Activated naive CD8-positive, alpha-beta T cell treated with anti-CD3 and anti-CD28 coated beads, Interleukin-2, amount 10 ng/mL, durations not matched to agents 7 days and 5 days (primary cell): ENCODE measurements at regions not wholly inside any gene's neighbourhood (a gene's known extent, or its start where the extent isn't known, plus 50 kb on each side); places are given as distances from the start of the nearest gene placed in this dataset.
A peak's percentile ranks its signal among the peaks of the same experiment; 100 is the strongest.
"Not testable (repeated sequence)": the region's sequence is repeated elsewhere in the genome, so short reads cannot be mapped to it uniquely, and the experiment has no call there.

Source experiments
- ATAC-seq: fragments of 150-1000 bp; cut with Tn5 transposase; one replicate; pipeline ENCODE4 v1.10.0; 2021; ENCODE audit warnings: low read depth, moderate library complexity
- POLR2A ChIA-PET: fragments of 350-600 bp; sonication (Branson Sonifier 250); formaldehyde crosslinking; loops from one replicate; lab custom pipeline; 2021; ENCODE audit warnings: antibody characterized with exemption; lab: Charles Lee
- DNase-seq: peaks from one replicate; pipeline ENCODE4 v3.0.0; 2021
- H3K27ac Mint-ChIP-seq: one replicate; pipeline ENCODE4 v1.8.0; 2022; ENCODE audit warnings: mild to moderate bottlenecking, mixed read lengths
- H3K27me3 Mint-ChIP-seq: one replicate; pipeline ENCODE4 v1.8.0; 2022; ENCODE audit warnings: mild to moderate bottlenecking, moderate library complexity, mixed read lengths
- H3K36me3 Mint-ChIP-seq: one replicate; pipeline ENCODE4 v1.8.0; 2021; ENCODE audit warnings: mild to moderate bottlenecking, mixed read lengths
- H3K4me1 Mint-ChIP-seq: one replicate; pipeline ENCODE4 v1.8.0; 2021; ENCODE audit warnings: mixed read lengths
- H3K4me3 Mint-ChIP-seq: one replicate; pipeline ENCODE4 v1.8.0; 2022; ENCODE audit warnings: mild to moderate bottlenecking, moderate library complexity, mixed read lengths
- H3K9me3 Mint-ChIP-seq: one replicate; pipeline ENCODE4 v1.8.0; 2021; ENCODE audit warnings: mixed read lengths

DNA sequence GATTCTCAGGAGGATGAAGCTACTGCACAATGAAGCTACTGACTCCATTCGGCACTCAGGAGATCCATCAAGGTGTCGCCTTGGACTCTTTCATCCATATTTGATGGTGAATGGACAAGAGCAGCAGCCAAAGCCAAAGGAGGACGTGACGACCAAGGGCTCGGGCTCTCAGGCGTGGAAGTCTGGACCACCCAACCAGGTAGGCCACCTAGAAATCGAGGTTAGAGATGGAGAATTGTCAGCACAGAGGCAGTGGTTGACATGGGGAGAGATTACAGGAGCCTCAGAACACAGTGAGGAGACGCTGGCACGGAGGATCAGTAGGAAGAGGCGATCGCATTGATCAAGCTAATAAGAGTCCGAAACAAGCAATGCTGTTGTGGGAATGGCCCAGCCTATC lies 240.5 kb upstream of the ID2 start:
- DNase-seq (no peak), ATAC-seq (no peak)
- Mint-ChIP-seq H3K27me3 (peaks cover 15% of the 10 kb centered on the region), H3K27ac (no peak overlapping the region), H3K36me3 (peaks cover 14% of the 10 kb centered on the region), H3K4me3 (no peak overlapping the region), H3K4me1 (peaks cover 32% of the 10 kb centered on the region), H3K9me3 (no peaks in the 10 kb centered on the region)
- POLR2A ChIA-PET, result interaction anchor here (0.7 kb wide), 1 partner anchor 94 kb away, joined by 3 read pairs; no protein-coding TSS in a partner anchor

DNA sequence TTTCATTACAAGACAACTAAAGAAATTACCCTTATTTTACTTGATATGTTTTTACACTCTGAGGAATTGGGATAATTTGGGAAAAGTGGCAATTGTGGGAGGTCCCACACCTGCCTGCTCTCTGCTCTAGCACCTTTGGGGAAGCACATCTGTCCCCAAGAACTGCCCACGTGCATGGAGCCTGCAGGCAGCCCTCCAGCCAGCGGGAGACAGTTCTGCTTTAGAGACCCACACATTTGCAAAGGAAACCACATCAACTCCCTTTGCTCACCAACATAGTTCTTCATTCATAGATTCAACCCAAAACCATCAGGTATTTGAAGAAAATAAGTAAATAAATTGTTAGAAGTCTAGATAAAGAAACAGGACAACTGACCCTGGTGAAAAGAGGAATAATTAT lies 239.9 kb upstream of the ID2 start:
- DNase-seq, result no peak
- no peaks in the 10 kb centered on the region for H3K9me3 Mint-ChIP-seq
- peaks cover 32% of the 10 kb centered on the region for H3K4me1 Mint-ChIP-seq
- POLR2A ChIA-PET, result interaction anchor here (0.7 kb wide), 1 partner anchor 240 kb away, joined by 3 read pairs; the partner anchor contains the start of gene ID2
- no peak overlapping the region for H3K4me3 Mint-ChIP-seq
- H3K36me3 Mint-ChIP-seq, result peaks cover 13% of the 10 kb centered on the region
- no peak overlapping the region for H3K27ac Mint-ChIP-seq
- H3K27me3 Mint-ChIP-seq, result peaks cover 15% of the 10 kb centered on the region
- ATAC-seq, result no peak

DNA sequence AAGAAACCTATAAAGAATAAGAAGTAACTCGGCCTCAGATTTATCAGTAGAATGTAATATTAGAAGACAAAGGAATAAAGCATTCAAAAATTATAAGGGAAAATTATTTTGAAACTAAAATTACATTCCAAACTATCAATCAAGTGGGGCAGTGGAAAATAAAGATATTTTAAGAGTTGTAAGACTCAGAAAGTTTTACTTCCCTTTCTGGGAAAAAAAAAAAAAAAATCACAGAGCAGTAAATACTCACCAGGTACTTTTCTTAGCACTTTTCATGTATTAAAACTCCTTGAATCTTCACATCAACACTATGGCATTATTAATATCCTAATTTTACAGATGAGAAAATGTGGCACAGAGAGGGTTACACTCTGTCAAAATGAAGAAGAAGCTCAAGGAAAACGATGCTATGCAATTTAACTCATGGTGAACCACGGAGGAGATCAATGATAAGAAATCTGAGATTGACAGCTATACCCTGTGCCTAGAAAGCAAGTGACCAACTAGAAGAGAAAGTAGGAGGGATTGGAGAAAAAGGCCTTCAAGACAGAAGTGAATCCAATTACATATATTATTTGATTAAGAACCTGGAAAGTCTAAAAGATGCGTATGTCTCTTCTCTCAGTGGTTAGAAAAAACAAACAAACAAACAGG lies 238.9 kb upstream of the ID2 start:
- Mint-ChIP-seq H3K27ac (no peak overlapping the region), H3K4me3 (no peak overlapping the region), H3K9me3 (no peaks in the 10 kb centered on the region), H3K4me1 (peaks cover 31% of the 10 kb centered on the region), H3K36me3 (peaks cover 10% of the 10 kb centered on the region), H3K27me3 (peaks cover 15% of the 10 kb centered on the region)
- DNase-seq (no peak), ATAC-seq (no peak)
- POLR2A ChIA-PET, result interaction anchor here (0.7 kb wide), 1 partner anchor 239 kb away, joined by 3 read pairs; the partner anchor contains the start of gene ID2

DNA sequence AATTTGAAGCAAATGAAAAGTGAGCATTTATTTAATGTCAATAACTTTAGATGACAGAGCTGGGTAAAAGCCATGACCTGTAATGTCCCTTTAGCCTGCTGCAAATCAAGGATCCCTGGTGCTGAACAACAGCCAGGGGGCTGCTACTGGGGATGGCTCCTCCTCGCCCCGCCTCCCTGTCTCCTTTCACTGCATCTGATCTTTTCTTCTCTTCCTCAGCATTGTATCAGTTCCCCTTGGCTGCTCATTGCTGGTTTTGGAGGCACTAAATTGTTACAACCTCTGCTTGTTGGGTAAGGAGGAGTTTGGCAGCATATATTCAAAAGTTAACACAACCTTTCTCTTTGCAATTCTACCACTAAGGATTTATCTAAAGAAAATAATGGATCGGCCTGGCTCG lies 236.3 kb upstream of the ID2 start:
- DNase-seq, result no peak
- Mint-ChIP-seq H3K27ac (no peak overlapping the region), H3K4me1 (peaks cover 23% of the 10 kb centered on the region), H3K9me3 (peaks cover 2% of the 10 kb centered on the region), H3K36me3 (peaks cover 11% of the 10 kb centered on the region), H3K27me3 (peaks cover 21% of the 10 kb centered on the region), H3K4me3 (no peak overlapping the region)
- POLR2A ChIA-PET, result no interaction called here
- no peak for ATAC-seq

DNA sequence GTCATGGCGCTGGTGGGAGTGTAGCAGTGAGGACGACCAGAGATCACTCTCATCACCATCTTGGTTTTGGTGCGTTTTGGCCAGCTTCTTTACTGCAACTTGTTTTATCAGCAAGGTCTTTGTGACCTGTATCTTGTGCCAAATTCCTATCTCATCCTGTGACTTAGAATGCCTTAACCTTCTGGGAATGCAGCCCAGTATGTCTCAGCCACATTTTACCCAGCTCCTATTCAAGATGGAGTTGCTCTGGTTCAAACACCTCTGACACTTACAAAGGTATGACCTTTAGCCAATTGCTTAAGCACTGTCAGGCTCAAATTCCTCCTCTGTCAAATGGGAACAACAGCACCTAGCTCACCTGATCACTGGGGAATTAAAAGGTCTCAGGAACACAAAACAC lies 235.1 kb upstream of the ID2 start:
- Mint-ChIP-seq H3K27me3 (peaks cover 24% of the 10 kb centered on the region), H3K36me3 (peaks cover 14% of the 10 kb centered on the region), H3K4me1 (peaks cover 20% of the 10 kb centered on the region)
- H3K9me3 Mint-ChIP-seq, POLR2A ChIA-PET, H3K4me3 Mint-ChIP-seq, DNase-seq, ATAC-seq, H3K27ac Mint-ChIP-seq: not testable (repeated sequence)

DNA sequence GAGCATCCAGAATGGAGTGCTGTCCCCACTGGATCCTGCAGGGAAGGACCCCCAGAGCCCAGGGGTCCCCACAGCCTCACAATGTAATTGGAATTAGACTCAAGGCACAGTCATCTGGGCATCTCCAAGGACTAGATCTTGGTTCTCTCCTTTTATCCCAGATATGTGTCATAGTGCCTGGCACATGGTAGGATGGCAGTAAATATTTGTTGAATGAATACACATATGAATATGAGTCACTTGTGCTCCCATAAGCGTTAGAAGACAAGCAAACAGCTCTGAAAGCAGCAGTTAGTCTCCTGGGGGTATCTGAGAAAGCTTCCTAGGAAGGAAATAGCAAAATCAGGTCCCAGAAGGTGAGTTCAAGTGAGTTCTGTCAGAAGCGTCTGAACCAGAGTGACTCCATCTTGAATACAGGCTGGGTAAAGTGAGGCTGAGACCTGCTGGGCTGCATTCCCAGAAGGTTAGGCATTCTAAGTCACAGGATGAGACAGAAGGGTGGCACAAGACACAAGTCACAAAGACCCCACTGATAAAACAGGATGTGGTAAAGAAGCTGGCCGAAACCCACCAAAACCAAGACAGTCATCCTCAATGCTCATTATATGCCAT lies 234.1 kb upstream of the ID2 start:
- H3K4me1 Mint-ChIP-seq, result peaks cover 12% of the 10 kb centered on the region
- POLR2A ChIA-PET, result no interaction called here
- H3K27me3 Mint-ChIP-seq, result peaks cover 28% of the 10 kb centered on the region
- DNase-seq (no peak), ATAC-seq (no peak)
- no peak overlapping the region for H3K27ac Mint-ChIP-seq
- H3K36me3 Mint-ChIP-seq, result peaks cover 12% of the 10 kb centered on the region
- H3K4me3 Mint-ChIP-seq, result no peak overlapping the region
- peaks cover 5% of the 10 kb centered on the region for H3K9me3 Mint-ChIP-seq

DNA sequence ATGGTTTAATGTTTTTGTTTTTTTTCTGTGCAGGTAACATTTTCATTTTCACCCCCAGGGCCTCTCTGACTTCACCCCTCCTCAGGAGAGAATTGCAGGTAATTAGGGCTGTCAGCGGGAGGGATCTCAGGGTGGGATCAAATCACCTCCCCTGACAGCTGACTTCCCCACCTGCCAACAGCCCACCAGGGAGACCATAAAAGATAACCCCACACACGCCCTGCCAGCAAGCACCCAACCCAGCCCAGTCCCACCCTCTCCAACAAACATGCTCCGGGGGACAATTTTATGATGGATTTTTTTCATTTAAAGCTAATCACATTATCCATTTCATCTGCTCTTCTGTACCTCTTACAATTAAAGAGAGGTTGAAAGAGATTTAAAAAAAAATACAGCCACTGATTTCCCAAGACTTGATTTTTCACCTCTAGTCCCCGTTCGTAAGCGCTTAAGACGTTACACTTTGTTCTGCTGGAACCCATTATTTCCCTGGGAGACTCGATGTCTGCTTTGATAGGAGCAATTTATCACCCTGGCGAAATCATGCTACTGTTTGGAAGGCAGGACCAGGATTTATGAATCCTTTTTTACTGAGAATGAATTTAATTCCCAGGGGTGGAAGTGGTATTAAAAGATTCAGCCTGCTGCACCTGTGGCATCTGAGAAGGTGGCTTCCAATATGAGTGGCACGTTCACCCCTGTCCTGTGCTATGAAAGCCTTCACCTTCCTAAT lies 232.9 kb upstream of the ID2 start:
- no peak overlapping the region for H3K4me3 Mint-ChIP-seq
- H3K9me3 Mint-ChIP-seq, result peaks cover 5% of the 10 kb centered on the region
- H3K4me1 Mint-ChIP-seq, result peaks cover 7% of the 10 kb centered on the region
- H3K27me3 Mint-ChIP-seq, result peaks cover 21% of the 10 kb centered on the region
- POLR2A ChIA-PET, result no interaction called here
- H3K27ac Mint-ChIP-seq, result no peak overlapping the region
- no peak for DNase-seq
- ATAC-seq, result no peak
- H3K36me3 Mint-ChIP-seq, result peaks cover 10% of the 10 kb centered on the region

DNA sequence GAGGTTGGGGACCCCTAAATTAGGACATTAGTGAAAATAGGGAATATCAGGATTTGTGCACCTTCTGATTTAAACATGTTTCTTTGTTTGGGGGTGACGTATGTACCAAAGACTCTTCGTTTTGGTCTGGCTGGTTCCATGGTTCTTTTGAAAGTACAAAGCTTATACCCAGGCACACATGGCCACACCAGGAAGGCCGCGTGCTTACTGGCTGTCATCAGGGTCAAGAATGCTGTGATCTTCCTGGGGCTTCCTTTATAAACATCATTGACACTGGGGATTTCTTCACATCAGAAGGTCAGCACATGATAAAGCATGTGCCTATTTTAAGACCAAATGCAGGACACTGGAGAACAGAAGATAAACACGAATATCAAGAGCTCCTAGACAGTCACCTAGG lies 230.6 kb upstream of the ID2 start:
- Mint-ChIP-seq H3K27me3 (peaks cover 15% of the 10 kb centered on the region), H3K4me3 (no peak overlapping the region), H3K9me3 (peaks cover 5% of the 10 kb centered on the region), H3K27ac (no peak overlapping the region), H3K36me3 (peaks cover 14% of the 10 kb centered on the region), H3K4me1 (peaks cover 24% of the 10 kb centered on the region)
- POLR2A ChIA-PET, result no interaction called here
- ATAC-seq (no peak), DNase-seq (no peak)

DNA sequence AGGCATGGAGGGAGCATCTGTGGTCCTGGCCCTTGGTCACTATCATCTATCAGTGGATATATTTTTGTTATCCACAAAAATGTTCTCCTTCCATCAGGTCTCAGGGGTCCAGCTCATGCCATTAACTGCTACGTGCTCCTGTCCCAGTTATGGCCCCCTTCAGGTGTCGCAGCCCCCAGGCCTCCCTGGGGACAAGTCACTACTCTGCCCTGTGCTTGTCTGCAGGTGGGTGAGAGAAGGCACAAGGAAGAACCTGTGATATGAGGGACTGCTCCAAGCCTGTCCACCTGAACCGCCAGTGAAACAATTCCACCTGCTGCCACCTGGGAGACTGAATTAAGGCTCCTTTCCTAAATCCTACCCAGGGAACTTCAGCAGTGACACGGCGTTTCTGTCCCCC lies 229.6 kb upstream of the ID2 start:
- no peak for DNase-seq

DNA sequence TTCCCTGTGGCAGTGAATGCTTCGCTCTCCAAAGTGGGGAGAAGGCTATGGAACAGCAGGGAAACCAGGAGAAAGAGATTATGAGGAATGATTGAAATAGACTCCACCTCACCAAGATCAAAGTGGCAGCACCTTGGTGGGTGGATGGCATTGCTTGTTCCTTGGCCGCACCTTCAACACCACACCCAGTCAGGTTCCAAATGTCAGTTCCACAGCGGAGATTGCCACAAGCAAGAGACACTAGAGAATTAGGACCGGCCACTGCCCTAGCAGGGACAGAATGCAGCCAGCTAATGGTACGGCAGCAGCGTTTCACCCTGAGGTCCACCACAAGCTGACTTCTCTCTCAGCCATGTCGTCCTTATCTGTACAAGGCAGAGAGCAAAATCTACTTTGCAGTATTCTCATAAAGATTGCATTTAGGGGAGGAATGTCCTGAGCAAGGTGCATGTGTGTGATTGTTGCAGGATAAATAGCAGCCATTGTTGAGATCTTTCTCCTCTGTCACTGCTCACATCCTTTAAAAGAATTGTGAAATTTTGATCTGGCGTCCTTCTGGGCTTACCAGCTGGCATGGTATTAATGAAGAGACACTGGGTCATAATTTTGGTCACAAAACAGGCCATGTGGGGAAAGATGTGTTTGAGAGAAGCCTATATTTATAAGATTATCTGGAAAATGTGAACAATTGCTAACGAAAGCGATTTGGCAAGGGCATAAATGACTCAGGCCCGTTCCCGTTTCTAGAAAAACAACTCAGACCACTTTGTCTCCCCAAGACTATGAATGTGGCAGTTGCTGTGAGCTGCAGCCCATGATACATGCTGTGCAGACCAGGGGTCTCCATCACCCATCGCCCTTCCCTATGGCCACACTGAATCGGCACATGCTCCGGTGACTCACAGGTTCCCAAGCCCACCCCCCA lies 228.6 kb upstream of the ID2 start:
- Mint-ChIP-seq H3K36me3 (peaks cover 14% of the 10 kb centered on the region), H3K4me3 (no peak overlapping the region), H3K9me3 (peaks cover 5% of the 10 kb centered on the region), H3K27ac (no peak overlapping the region), H3K27me3 (peaks cover 15% of the 10 kb centered on the region), H3K4me1 (peaks cover 32% of the 10 kb centered on the region)
- POLR2A ChIA-PET, result no interaction called here
- ATAC-seq (no peak), DNase-seq (no peak)

More for the DNA sequence above, 229.6 kb upstream of the ID2 start:
- Mint-ChIP-seq H3K4me1 (peaks cover 27% of the 10 kb centered on the region), H3K27me3 (peaks cover 15% of the 10 kb centered on the region), H3K27ac (no peak overlapping the region), H3K9me3 (peaks cover 5% of the 10 kb centered on the region), H3K36me3 (peaks cover 14% of the 10 kb centered on the region), H3K4me3 (no peak overlapping the region)
- no peak for ATAC-seq
- POLR2A ChIA-PET, result no interaction called here

DNA sequence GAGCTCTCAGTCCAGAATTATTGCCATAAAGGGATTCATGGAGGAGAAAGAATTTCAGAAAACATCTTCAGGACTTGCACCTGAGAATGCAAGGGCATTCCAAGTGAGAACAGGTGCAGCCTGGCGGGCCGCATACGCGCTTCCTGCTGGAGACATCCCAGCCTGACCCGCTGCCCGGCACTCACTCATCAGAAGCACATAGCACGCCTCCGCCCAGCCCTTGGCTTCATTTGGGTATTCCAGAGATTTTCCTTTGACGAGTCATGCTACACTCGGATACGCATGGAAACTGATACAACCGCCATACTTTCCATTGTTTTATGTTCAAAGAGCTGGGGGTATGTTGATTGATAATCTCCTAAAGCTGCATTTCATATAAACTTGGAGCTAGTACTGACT lies 228.0 kb upstream of the ID2 start:
- Mint-ChIP-seq H3K4me1 (peaks cover 35% of the 10 kb centered on the region), H3K36me3 (peaks cover 14% of the 10 kb centered on the region)

DNA sequence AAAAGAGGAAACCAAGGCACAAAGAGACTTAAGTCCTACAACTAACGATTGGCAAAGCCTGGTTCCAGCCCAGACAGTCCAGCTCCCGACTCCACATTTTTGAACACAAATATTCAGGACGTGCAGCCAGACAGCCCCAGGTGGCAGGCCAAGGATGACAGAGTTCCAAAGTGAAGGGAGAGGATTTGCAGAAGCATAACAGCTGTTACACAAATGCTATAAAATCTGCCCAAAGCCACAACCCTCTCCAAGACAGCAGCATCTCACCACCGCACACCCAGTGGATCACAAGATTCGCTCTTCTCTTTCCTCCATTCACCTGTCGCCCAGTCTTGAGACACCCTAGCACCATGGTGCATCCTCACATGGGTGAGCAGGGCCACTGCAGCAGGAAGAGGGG lies 227.1 kb upstream of the ID2 start:
- ATAC-seq (no peak), DNase-seq (no peak)
- Mint-ChIP-seq H3K36me3 (peaks cover 16% of the 10 kb centered on the region), H3K9me3 (peaks cover 5% of the 10 kb centered on the region), H3K27ac (peak overlapping the region; percentile 98), H3K27me3 (peaks cover 18% of the 10 kb centered on the region), H3K4me1 (peaks cover 37% of the 10 kb centered on the region), H3K4me3 (peak overlapping the region; percentile 84)
- POLR2A ChIA-PET, result interaction anchor here (0.6 to 1.1 kb wide), 6 partner anchors 25 to 971 kb away, joined by 3 read pairs; no protein-coding TSS in a partner anchor

More for the DNA sequence above, 228.0 kb upstream of the ID2 start:
- H3K4me3 Mint-ChIP-seq, result no peak overlapping the region
- ATAC-seq (no peak), DNase-seq (no peak)
- H3K27ac Mint-ChIP-seq, result no peak overlapping the region
- POLR2A ChIA-PET, result no interaction called here
- peaks cover 15% of the 10 kb centered on the region for H3K27me3 Mint-ChIP-seq
- peaks cover 5% of the 10 kb centered on the region for H3K9me3 Mint-ChIP-seq
